ENCODE measurements at regions not wholly inside any gene's neighbourhood (a gene's known extent, or its start where the extent isn't known, plus 50 kb on each side); places are given as distances from the start of the nearest gene placed in this dataset.

- DNase-seq (ENCODE audit: low spot score): no peak
- Mint-ChIP-seq H3K9me3 (peaks cover 47% of the 10 kb centered on the region), H3K27me3 (ENCODE audit: low read depth) (no peaks in the 10 kb centered on the region), H3K36me3 (ENCODE audit: low read depth) (no peaks in the 10 kb centered on the region), H3K27ac (no peak overlapping the region), H3K4me1 (ENCODE audit: low read depth) (no peaks in the 10 kb centered on the region), H3K4me3 (no peak overlapping the region)
Observed at GRCh38 chr16:61261315-61261714, 774.9 kb downstream of the CDH8 start.

- Mint-ChIP-seq H3K36me3 (ENCODE audit: low read depth) (no peaks in the 10 kb centered on the region), H3K27ac (no peak overlapping the region), H3K4me3 (no peak overlapping the region), H3K4me1 (ENCODE audit: low read depth) (no peaks in the 10 kb centered on the region), H3K9me3 (peaks cover 28% of the 10 kb centered on the region), H3K27me3 (ENCODE audit: low read depth) (no peaks in the 10 kb centered on the region)
- no peak for DNase-seq (ENCODE audit: low spot score)
Observed at GRCh38 chr16:61246592-61246991, 789.6 kb downstream of the CDH8 start.

- DNase-seq (ENCODE audit: low spot score): no peak
- Mint-ChIP-seq H3K4me3 (no peak overlapping the region), H3K36me3 (ENCODE audit: low read depth) (no peaks in the 10 kb centered on the region), H3K27me3 (ENCODE audit: low read depth) (no peaks in the 10 kb centered on the region), H3K9me3 (peaks cover 31% of the 10 kb centered on the region), H3K4me1 (ENCODE audit: low read depth) (no peaks in the 10 kb centered on the region), H3K27ac (no peak overlapping the region)
Observed at GRCh38 chr16:61243954-61244353, 792.3 kb downstream of the CDH8 start.

- Mint-ChIP-seq H3K4me1 (ENCODE audit: low read depth) (no peaks in the 10 kb centered on the region), H3K27me3 (ENCODE audit: low read depth) (no peaks in the 10 kb centered on the region), H3K4me3 (no peak overlapping the region), H3K36me3 (ENCODE audit: low read depth) (no peaks in the 10 kb centered on the region), H3K27ac (no peak overlapping the region), H3K9me3 (peaks cover 37% of the 10 kb centered on the region)
- no peak for DNase-seq (ENCODE audit: low spot score)
Observed at GRCh38 chr16:61237884-61238485, 798.3 kb downstream of the CDH8 start.

- no peaks in the 10 kb centered on the region for H3K4me1 Mint-ChIP-seq (ENCODE audit: low read depth)
- H3K27ac Mint-ChIP-seq: no peak overlapping the region
- H3K9me3 Mint-ChIP-seq: peaks cover 42% of the 10 kb centered on the region
- DNase-seq (ENCODE audit: low spot score): no peak
- H3K4me3 Mint-ChIP-seq: no peak overlapping the region
- no peaks in the 10 kb centered on the region for H3K27me3 Mint-ChIP-seq (ENCODE audit: low read depth)
- no peaks in the 10 kb centered on the region for H3K36me3 Mint-ChIP-seq (ENCODE audit: low read depth)
Observed at GRCh38 chr16:61233713-61234112, 802.5 kb downstream of the CDH8 start.

GRCh38 chr16:61228371-61228770 is 807.9 kb downstream of the CDH8 start:
- H3K36me3 Mint-ChIP-seq (ENCODE audit: low read depth): no peaks in the 10 kb centered on the region
- no peaks in the 10 kb centered on the region for H3K4me1 Mint-ChIP-seq (ENCODE audit: low read depth)
- H3K27ac Mint-ChIP-seq: no peak overlapping the region
- H3K27me3 Mint-ChIP-seq (ENCODE audit: low read depth): no peaks in the 10 kb centered on the region
- no peak for DNase-seq (ENCODE audit: low spot score)
- H3K9me3 Mint-ChIP-seq: peaks cover 33% of the 10 kb centered on the region
- H3K4me3 Mint-ChIP-seq: no peak overlapping the region

GRCh38 chr16:61215605-61216004 is 820.6 kb downstream of the CDH8 start:
- DNase-seq (ENCODE audit: low spot score): no peak
- H3K27me3 Mint-ChIP-seq (ENCODE audit: low read depth): no peaks in the 10 kb centered on the region
- H3K4me3 Mint-ChIP-seq: no peak overlapping the region
- no peak overlapping the region for H3K27ac Mint-ChIP-seq
- peaks cover 42% of the 10 kb centered on the region for H3K9me3 Mint-ChIP-seq
- H3K36me3 Mint-ChIP-seq (ENCODE audit: low read depth): no peaks in the 10 kb centered on the region
- no peaks in the 10 kb centered on the region for H3K4me1 Mint-ChIP-seq (ENCODE audit: low read depth)

GRCh38 chr16:61214780-61215179 is 821.5 kb downstream of the CDH8 start:
- H3K36me3 Mint-ChIP-seq (ENCODE audit: low read depth): no peaks in the 10 kb centered on the region
- no peaks in the 10 kb centered on the region for H3K27me3 Mint-ChIP-seq (ENCODE audit: low read depth)
- no peaks in the 10 kb centered on the region for H3K4me1 Mint-ChIP-seq (ENCODE audit: low read depth)
- H3K9me3 Mint-ChIP-seq: peaks cover 47% of the 10 kb centered on the region
- no peak overlapping the region for H3K27ac Mint-ChIP-seq
- no peak overlapping the region for H3K4me3 Mint-ChIP-seq
- DNase-seq (ENCODE audit: low spot score): no peak

- H3K9me3 Mint-ChIP-seq: peaks cover 56% of the 10 kb centered on the region
- DNase-seq (ENCODE audit: low spot score): no peak
- no peaks in the 10 kb centered on the region for H3K27me3 Mint-ChIP-seq (ENCODE audit: low read depth)
- H3K27ac Mint-ChIP-seq: no peak overlapping the region
- H3K4me1 Mint-ChIP-seq (ENCODE audit: low read depth): no peaks in the 10 kb centered on the region
- no peaks in the 10 kb centered on the region for H3K36me3 Mint-ChIP-seq (ENCODE audit: low read depth)
- no peak overlapping the region for H3K4me3 Mint-ChIP-seq
Observed at GRCh38 chr16:61210076-61210475, 826.2 kb downstream of the CDH8 start.

GRCh38 chr16:61195006-61195405 is 841.2 kb downstream of the CDH8 start:
- Mint-ChIP-seq H3K36me3 (ENCODE audit: low read depth) (no peaks in the 10 kb centered on the region), H3K9me3 (peaks cover 54% of the 10 kb centered on the region), H3K27ac (no peak overlapping the region), H3K27me3 (ENCODE audit: low read depth) (no peaks in the 10 kb centered on the region), H3K4me3 (no peak overlapping the region), H3K4me1 (ENCODE audit: low read depth) (no peaks in the 10 kb centered on the region)
- no peak for DNase-seq (ENCODE audit: low spot score)

GRCh38 chr16:61194573-61194972 is 841.7 kb downstream of the CDH8 start:
- no peak overlapping the region for H3K27ac Mint-ChIP-seq
- H3K4me3 Mint-ChIP-seq: no peak overlapping the region
- no peaks in the 10 kb centered on the region for H3K27me3 Mint-ChIP-seq (ENCODE audit: low read depth)
- H3K9me3 Mint-ChIP-seq: peaks cover 58% of the 10 kb centered on the region
- no peak for DNase-seq (ENCODE audit: low spot score)
- H3K4me1 Mint-ChIP-seq (ENCODE audit: low read depth): no peaks in the 10 kb centered on the region
- H3K36me3 Mint-ChIP-seq (ENCODE audit: low read depth): no peaks in the 10 kb centered on the region

GRCh38 chr16:61182391-61182790 is 853.8 kb downstream of the CDH8 start:
- H3K27me3 Mint-ChIP-seq (ENCODE audit: low read depth): no peaks in the 10 kb centered on the region
- H3K36me3 Mint-ChIP-seq (ENCODE audit: low read depth): no peaks in the 10 kb centered on the region
- no peaks in the 10 kb centered on the region for H3K4me1 Mint-ChIP-seq (ENCODE audit: low read depth)
- H3K4me3 Mint-ChIP-seq: no peak overlapping the region
- no peak overlapping the region for H3K27ac Mint-ChIP-seq
- DNase-seq (ENCODE audit: low spot score): no peak
- H3K9me3 Mint-ChIP-seq: peaks cover 39% of the 10 kb centered on the region

GRCh38 chr16:61181982-61182381 is 854.3 kb downstream of the CDH8 start:
- Mint-ChIP-seq H3K9me3 (peaks cover 39% of the 10 kb centered on the region), H3K4me1 (ENCODE audit: low read depth) (no peaks in the 10 kb centered on the region), H3K4me3 (no peak overlapping the region), H3K36me3 (ENCODE audit: low read depth) (no peaks in the 10 kb centered on the region), H3K27ac (no peak overlapping the region), H3K27me3 (ENCODE audit: low read depth) (no peaks in the 10 kb centered on the region)
- no peak for DNase-seq (ENCODE audit: low spot score)

- Mint-ChIP-seq H3K4me1 (ENCODE audit: low read depth) (no peaks in the 10 kb centered on the region), H3K9me3 (peaks cover 42% of the 10 kb centered on the region), H3K27ac (no peak overlapping the region), H3K36me3 (ENCODE audit: low read depth) (no peaks in the 10 kb centered on the region), H3K27me3 (ENCODE audit: low read depth) (no peaks in the 10 kb centered on the region), H3K4me3 (no peak overlapping the region)
- no peak for DNase-seq (ENCODE audit: low spot score)
Observed at GRCh38 chr16:61179561-61179960, 856.7 kb downstream of the CDH8 start.

GRCh38 chr16:61165797-61166196 is 870.4 kb downstream of the CDH8 start:
- H3K27ac Mint-ChIP-seq: no peak overlapping the region
- peaks cover 37% of the 10 kb centered on the region for H3K9me3 Mint-ChIP-seq
- no peaks in the 10 kb centered on the region for H3K4me1 Mint-ChIP-seq (ENCODE audit: low read depth)
- no peak overlapping the region for H3K4me3 Mint-ChIP-seq
- H3K27me3 Mint-ChIP-seq (ENCODE audit: low read depth): no peaks in the 10 kb centered on the region
- DNase-seq (ENCODE audit: low spot score): no peak
- no peaks in the 10 kb centered on the region for H3K36me3 Mint-ChIP-seq (ENCODE audit: low read depth)
